ENCODE measurements at regions not wholly inside any gene's neighbourhood (a gene's known extent, or its start where the extent isn't known, plus 50 kb on each side); places are given as distances from the start of the nearest gene placed in this dataset.

DNA sequence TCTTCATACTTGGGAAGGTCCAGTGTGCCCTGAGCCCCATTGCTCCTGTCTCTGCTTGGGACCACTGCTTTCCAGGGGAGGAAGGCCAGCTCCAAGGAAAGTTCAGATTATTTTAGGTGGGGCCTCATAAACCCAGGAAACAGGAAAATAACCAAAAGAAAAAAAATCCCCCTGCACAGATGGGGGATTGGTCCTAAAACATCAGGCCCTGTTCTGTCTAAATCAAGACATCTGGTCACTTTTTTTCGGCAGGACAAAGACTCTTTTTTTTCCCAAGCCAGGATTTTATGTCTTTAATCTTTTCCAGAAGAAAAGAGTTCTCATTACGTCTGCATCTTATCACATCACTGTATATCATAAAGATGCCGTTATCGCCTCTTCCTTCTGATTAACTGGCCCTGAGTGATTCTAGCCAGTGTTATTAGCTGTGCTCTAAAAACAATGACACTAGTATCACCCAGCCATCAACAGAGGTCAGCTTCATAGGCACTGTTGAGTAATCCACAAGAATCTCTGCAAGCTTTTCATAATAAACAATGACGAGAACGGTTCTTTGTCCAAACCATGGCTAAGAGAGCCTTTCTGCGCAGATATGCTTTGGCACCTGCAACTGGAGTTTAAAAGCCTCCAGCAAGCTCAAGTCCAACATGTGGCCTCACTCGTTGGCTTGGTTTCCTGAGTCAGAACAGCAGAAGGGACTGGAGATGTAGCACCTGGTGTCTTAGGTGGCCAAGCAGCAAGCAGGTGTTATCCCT lies 138.2 kb downstream of the VAPA start:
- no peak for TF ChIP-seq CTCF (IDR thresholded peaks at IDR 0.05; ENCODE audit: borderline replicate concordance, extremely low read depth, insufficient read depth)
- DNase-seq: no peak
- no peaks in the 10 kb centered on the region for H3K4me1 ChIP-seq (ENCODE audit: control insufficient read depth in 2 of 3, insufficient read depth in 2 of 3, low read depth in 1 of 3, low read length in 3 of 3)
- intact Hi-C loops (cut with DNase I): no loop called here
- H3K27me3 ChIP-seq (ENCODE audit: control insufficient read depth, insufficient read depth, low read length): no peaks in the 10 kb centered on the region
- no peak for FAIRE-seq
- H3K27ac ChIP-seq (ENCODE audit: low read depth in 2 of 2, low read length in 2 of 2): no peak overlapping the region
- H3K9me3 ChIP-seq (ENCODE audit: control insufficient read depth in 2 of 3, insufficient read depth in 1 of 3, low read length in 3 of 3): no peaks in the 10 kb centered on the region
- H3K9ac ChIP-seq (ENCODE audit: low read length in 3 of 3): no peak overlapping the region
- H3K4me3 ChIP-seq (ENCODE audit: low read length in 3 of 3): no peak overlapping the region
- H3K36me3 ChIP-seq (ENCODE audit: control insufficient read depth in 2 of 3, insufficient read depth in 3 of 3, low read length in 3 of 3): no peaks in the 10 kb centered on the region

DNA sequence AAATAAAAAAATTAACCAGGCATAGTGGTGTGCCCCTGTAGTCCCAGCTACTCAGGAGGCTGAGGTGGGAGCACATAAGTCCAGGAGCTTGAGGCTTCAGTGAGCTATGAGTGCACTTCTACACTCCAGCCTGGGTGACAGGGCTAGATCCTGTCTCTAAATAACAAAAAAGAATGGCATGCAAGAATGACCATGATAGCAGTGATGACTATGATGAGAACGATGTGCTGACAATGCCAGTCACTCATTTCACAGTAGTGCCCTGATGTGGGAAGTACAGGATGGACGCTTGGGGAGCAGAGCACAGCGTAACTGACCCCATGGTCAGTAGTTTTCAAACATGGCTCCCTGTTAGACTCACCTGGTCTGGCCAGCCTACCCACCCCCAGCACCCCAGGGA lies 139.1 kb downstream of the VAPA start:
- H3K36me3 ChIP-seq (ENCODE audit: control insufficient read depth in 2 of 3, insufficient read depth in 3 of 3, low read length in 3 of 3): no peaks in the 10 kb centered on the region
- no peak overlapping the region for H3K27ac ChIP-seq (ENCODE audit: low read depth in 2 of 2, low read length in 2 of 2)
- FAIRE-seq (no peak), DNase-seq (peak in 1 of 5 donors; percentile 0)
- no peaks in the 10 kb centered on the region for H3K27me3 ChIP-seq (ENCODE audit: control insufficient read depth, insufficient read depth, low read length)
- no peak overlapping the region for H3K4me3 ChIP-seq (ENCODE audit: low read length in 3 of 3)
- H3K9me3 ChIP-seq (ENCODE audit: control insufficient read depth in 2 of 3, insufficient read depth in 1 of 3, low read length in 3 of 3): no peaks in the 10 kb centered on the region
- intact Hi-C loops (cut with DNase I): no loop called here
- no peak for TF ChIP-seq CTCF (IDR thresholded peaks at IDR 0.05; ENCODE audit: borderline replicate concordance, extremely low read depth, insufficient read depth)
- H3K4me1 ChIP-seq (ENCODE audit: control insufficient read depth in 2 of 3, insufficient read depth in 2 of 3, low read depth in 1 of 3, low read length in 3 of 3): peaks cover 0 to 4% (median 2%) of the 10 kb centered on the region in 3 donors
- no peak overlapping the region for H3K9ac ChIP-seq (ENCODE audit: low read length in 3 of 3)

DNA sequence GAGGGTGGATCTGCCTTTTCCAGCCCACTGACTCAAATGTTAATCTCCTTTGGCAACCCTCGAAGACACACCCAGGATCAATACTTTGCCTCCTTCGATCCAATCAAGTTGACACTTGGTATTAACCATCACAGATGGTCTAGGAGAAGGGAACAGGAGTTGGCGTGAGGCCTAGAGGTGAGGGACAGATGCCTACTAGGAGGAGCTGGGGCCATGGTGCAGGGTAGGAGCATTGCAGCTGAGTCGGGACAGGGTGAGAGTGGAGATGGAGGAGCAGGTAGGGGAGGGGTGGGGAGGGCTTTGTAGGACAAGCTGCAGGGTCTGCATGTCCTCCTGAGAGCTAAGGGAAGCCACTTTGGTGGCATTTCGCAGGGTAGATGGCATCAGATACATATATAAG lies 140.0 kb downstream of the VAPA start:
- no peak for TF ChIP-seq CTCF (IDR thresholded peaks at IDR 0.05; ENCODE audit: borderline replicate concordance, extremely low read depth, insufficient read depth)
- Histone ChIP-seq H3K9me3 (ENCODE audit: control insufficient read depth in 2 of 3, insufficient read depth in 1 of 3, low read length in 3 of 3) (no peaks in the 10 kb centered on the region), H3K9ac (ENCODE audit: low read length in 3 of 3) (no peak overlapping the region), H3K27ac (ENCODE audit: low read depth in 2 of 2, low read length in 2 of 2) (no peak overlapping the region), H3K27me3 (ENCODE audit: control insufficient read depth, insufficient read depth, low read length) (no peaks in the 10 kb centered on the region), H3K36me3 (ENCODE audit: control insufficient read depth in 2 of 3, insufficient read depth in 3 of 3, low read length in 3 of 3) (no peaks in the 10 kb centered on the region), H3K4me1 (ENCODE audit: control insufficient read depth in 2 of 3, insufficient read depth in 2 of 3, low read depth in 1 of 3, low read length in 3 of 3) (peaks cover 0 to 7% (median 6%) of the 10 kb centered on the region in 3 donors), H3K4me3 (ENCODE audit: low read length in 3 of 3) (no peak overlapping the region)
- peak in 1 of 5 donors; percentile 25 for DNase-seq
- no peak for FAIRE-seq
- intact Hi-C loops (cut with DNase I): no loop called here

All from kidney (tissue), 13 donors.